ENCODE measurements at regions not wholly inside any gene's neighbourhood (a gene's known extent, or its start where the extent isn't known, plus 50 kb on each side); places are given as distances from the start of the nearest gene placed in this dataset.

GRCh38 chr10:78923647-78924318 lies 145.0 kb upstream of the ZMIZ1 start:
- Histone ChIP-seq H3K9me3 (no peaks in the 10 kb centered on the region), H3K4me3 (no peak overlapping the region), H3K36me3 (no peaks in the 10 kb centered on the region), H3K27ac (no peak overlapping the region), H3K4me1 (no peaks in the 10 kb centered on the region), H3K27me3 (no peaks in the 10 kb centered on the region)
- no peak for DNase-seq (ENCODE audit: low spot score in 2 of 2)
- TF ChIP-seq EP300 (IDR thresholded peaks at IDR 0.05) (no peak), CTCF (IDR thresholded peaks at IDR 0.05) (no peak), POLR2A (IDR thresholded peaks at IDR 0.05) (no peak)
- 82% methylated on average over 15 of the region's 15 CpGs for WGBS, 2 donors

- TF ChIP-seq EP300 (IDR thresholded peaks at IDR 0.05), result no peak
- no peak for TF ChIP-seq CTCF (IDR thresholded peaks at IDR 0.05)
- TF ChIP-seq POLR2A (IDR thresholded peaks at IDR 0.05), result no peak
- Histone ChIP-seq H3K4me3 (no peak overlapping the region), H3K27me3 (no peaks in the 10 kb centered on the region), H3K27ac (no peak overlapping the region), H3K4me1 (no peaks in the 10 kb centered on the region), H3K36me3 (no peaks in the 10 kb centered on the region), H3K9me3 (no peaks in the 10 kb centered on the region)
- WGBS, 2 donors, result 74 to 77% methylated on average over 7 of the region's 7 CpGs
- no peak for DNase-seq (ENCODE audit: low spot score in 2 of 2)
Measured at GRCh38 chr10:78924319-78925003, 144.3 kb upstream of the ZMIZ1 start.

GRCh38 chr10:78925275-78925674 lies 143.5 kb upstream of the ZMIZ1 start:
- WGBS, 2 donors, result 92 to 93% methylated on average over 6 of the region's 6 CpGs
- peaks cover 0 to under 1% (median 0%) of the 10 kb centered on the region in 4 donors for H3K4me1 ChIP-seq
- no peaks in the 10 kb centered on the region for H3K27me3 ChIP-seq
- no peak for DNase-seq (ENCODE audit: low spot score in 2 of 2)
- H3K4me3 ChIP-seq, result no peak overlapping the region
- no peaks in the 10 kb centered on the region for H3K9me3 ChIP-seq
- no peaks in the 10 kb centered on the region for H3K36me3 ChIP-seq
- no peak overlapping the region for H3K27ac ChIP-seq
- TF ChIP-seq POLR2A (IDR thresholded peaks at IDR 0.05) (no peak), CTCF (IDR thresholded peaks at IDR 0.05) (no peak), EP300 (IDR thresholded peaks at IDR 0.05) (no peak)

- H3K9me3 ChIP-seq, result no peaks in the 10 kb centered on the region
- WGBS, 2 donors, result 77 to 85% methylated on average over 6 of the region's 6 CpGs
- peaks cover 0 to 6% (median 2%) of the 10 kb centered on the region in 4 donors for H3K4me1 ChIP-seq
- H3K36me3 ChIP-seq, result no peaks in the 10 kb centered on the region
- H3K27me3 ChIP-seq, result no peaks in the 10 kb centered on the region
- DNase-seq (ENCODE audit: low spot score in 2 of 2), result no peak
- H3K4me3 ChIP-seq, result no peak overlapping the region
- no peak overlapping the region for H3K27ac ChIP-seq
- TF ChIP-seq CTCF (IDR thresholded peaks at IDR 0.05) (no peak), POLR2A (IDR thresholded peaks at IDR 0.05) (no peak), EP300 (IDR thresholded peaks at IDR 0.05) (no peak)
Measured at GRCh38 chr10:78925800-78926319, 142.9 kb upstream of the ZMIZ1 start.

Measured in tibial nerve (tissue), 4 donors.